T-cell (primary cell): ENCODE measurements at regions not wholly inside any gene's neighbourhood (a gene's known extent, or its start where the extent isn't known, plus 50 kb on each side); places are given as distances from the start of the nearest gene placed in this dataset.

Experiments
- ATAC-seq, 4 experiments: fragments of 200-7000 bp in 3 of 4; fragments of 150-1000 bp in 1 of 4; cut with Tn5 transposase; replicated peaks in 1 of 4; 1 replicate in 3 of 4; 2 replicates in 1 of 4; pipeline ENCODE4 v1.10.0; 2021; ENCODE audit warnings: moderate library complexity in 3 of 4, mild to moderate bottlenecking in 2 of 4, moderate number of reproducible peaks in 1 of 4
- CTCF ChIA-PET, 2 donors: fragments of 300-600 bp; sonication (Branson Sonifier 250); formaldehyde crosslinking; loops; one replicate each; lab custom pipeline; 2022; ENCODE audit warnings: antibody characterized with exemption in 2 of 2; lab: Charles Lee
- POLR2A ChIA-PET, 2 donors: fragments of 300-600 bp; sonication (Branson Sonifier 250); formaldehyde crosslinking; loops; one replicate each; lab custom pipeline; 2022; ENCODE audit warnings: antibody characterized with exemption in 2 of 2; lab: Charles Lee
- DNase-seq, 35 experiments: peaks; one replicate each; pipeline versions ENCODE4 v3.0.0 to v3.0.0-alpha.2; 2013 to 2023
- H3K27ac ChIP-seq: one replicate; pipeline ENCODE4 v1.5.1; 2013; ENCODE audit warnings: low read length
- H3K27me3 ChIP-seq, 2 experiments: replicated peaks in 1 of 2; 1 replicate in 1 of 2; 2 replicates in 1 of 2; pipeline versions ENCODE4 v1.6.1 to v1.7.0; 2013; ENCODE audit warnings: low read length in 1 of 2, mixed read lengths in 1 of 2; ENCODE audit not compliant: control insufficient read depth in 2 of 2, insufficient read depth in 2 of 2; ENCODE audit errors: extremely low read depth in 1 of 2
- H3K36me3 ChIP-seq, 2 donors: 1 replicate in 1 of 2; 2 replicates in 1 of 2; pipeline versions ENCODE4 v1.6.1 to v1.7.0; 2013; ENCODE audit warnings: low read length in 1 of 2; ENCODE audit not compliant: control insufficient read depth in 2 of 2, insufficient read depth in 1 of 2; ENCODE audit errors: extremely low read depth in 1 of 2
- H3K4me1 ChIP-seq, 2 experiments: 1 replicate in 1 of 2; 2 replicates in 1 of 2; pipeline versions ENCODE4 v1.6.1 to v1.7.0; 2013; ENCODE audit warnings: low read length in 2 of 2, mixed read lengths in 1 of 2; ENCODE audit not compliant: insufficient read depth in 2 of 2, control insufficient read depth in 1 of 2; ENCODE audit errors: extremely low read depth in 1 of 2
- H3K4me3 ChIP-seq, 2 donors: 1 replicate in 1 of 2; 2 replicates in 1 of 2; pipeline versions ENCODE4 v1.5.1 to v1.7.0; 2013; ENCODE audit warnings: mild to moderate bottlenecking in 2 of 2, low read length in 1 of 2, moderate library complexity in 1 of 2; ENCODE audit not compliant: control insufficient read depth in 1 of 2; ENCODE audit errors: extremely low read depth in 1 of 2
- H3K9me3 ChIP-seq: 2 replicates; pipeline ENCODE4 v1.7.0; 2013
- H3K27ac Mint-ChIP-seq, 2 donors: one replicate each; pipeline ENCODE4 v1.8.0; 2020 to 2021; ENCODE audit warnings: mild to moderate bottlenecking in 2 of 2, mixed read lengths in 2 of 2
- H3K27me3 Mint-ChIP-seq, 2 donors: one replicate each; pipeline ENCODE4 v1.8.0; 2021 to 2022; ENCODE audit warnings: mixed read lengths in 2 of 2
- H3K36me3 Mint-ChIP-seq: one replicate; pipeline ENCODE4 v1.8.0; 2021; ENCODE audit warnings: mixed read lengths
- H3K4me1 Mint-ChIP-seq, 3 donors: one replicate each; pipeline ENCODE4 v1.8.0; 2020 to 2022; ENCODE audit warnings: mixed read lengths in 3 of 3, mild to moderate bottlenecking in 1 of 3
- H3K4me3 Mint-ChIP-seq, 3 donors: one replicate each; pipeline ENCODE4 v1.8.0; 2020 to 2022; ENCODE audit warnings: mild to moderate bottlenecking in 3 of 3, mixed read lengths in 3 of 3, moderate library complexity in 3 of 3
- H3K9me3 Mint-ChIP-seq, 3 donors: one replicate each; pipeline ENCODE4 v1.8.0; 2020 to 2022; ENCODE audit warnings: mixed read lengths in 3 of 3
- whole genome bisulfite sequencing: methylation state at CpG from one replicate; pipeline ENCODE4 v1.1.5; 2013; ENCODE audit warnings: missing lambda C conversion rate; ENCODE audit not compliant: insufficient coverage; 5-methylcytosine and 5-hydroxymethylcytosine counted together

GRCh38 chr2:181319286-181319685 lies 137.9 kb upstream of the ITGA4 start:
- H3K36me3 Mint-ChIP-seq = peaks cover 16% of the 10 kb centered on the region
- ATAC-seq (no peak), DNase-seq (no peak)
- Histone ChIP-seq H3K9me3 (no peaks in the 10 kb centered on the region), H3K36me3 (no peaks in the 10 kb centered on the region), H3K27me3 (no peaks in the 10 kb centered on the region), H3K27ac (no peak overlapping the region), H3K4me3 (no peak overlapping the region), H3K4me1 (peaks cover 3 to 16% of the 10 kb centered on the region in 2 experiments)
- POLR2A ChIA-PET = interaction anchor here (0.6 kb wide), 3 partner anchors 24 to 220 kb away, joined by 3 to 4 read pairs (median 3); no protein-coding TSS in a partner anchor
- H3K27ac Mint-ChIP-seq = no peak overlapping the region
- no peaks in the 10 kb centered on the region for H3K27me3 Mint-ChIP-seq
- peaks cover 0 to 10% (median 6%) of the 10 kb centered on the region in 3 donors for H3K9me3 Mint-ChIP-seq
- CTCF ChIA-PET = interaction anchor here (0.5 to 1.3 kb wide), 6 partner anchors 10 to 309 kb away, joined by 3 to 6 read pairs (median 4); no protein-coding TSS in a partner anchor
- no peak overlapping the region for H3K4me3 Mint-ChIP-seq
- H3K4me1 Mint-ChIP-seq = peaks cover 24 to 27% (median 24%) of the 10 kb centered on the region in 3 donors

GRCh38 chr2:181320638-181321037 lies 136.5 kb upstream of the ITGA4 start:
- no peaks in the 10 kb centered on the region for H3K36me3 ChIP-seq
- WGBS = 100% methylated on average over 1 of the region's 2 CpGs
- ATAC-seq (peak in 1 of 4 experiments; percentile 29), DNase-seq (no peak)
- peaks cover 16% of the 10 kb centered on the region for H3K36me3 Mint-ChIP-seq
- peak overlapping the region in 1 of 2 donors; percentile 11 for H3K27ac Mint-ChIP-seq
- POLR2A ChIA-PET = interaction anchor here (0.5 to 0.6 kb wide), 2 partner anchors 74 to 168 kb away, joined by 3 read pairs; no protein-coding TSS in a partner anchor
- H3K4me3 Mint-ChIP-seq = no peak overlapping the region
- CTCF ChIA-PET = no interaction called here
- peaks cover 22 to 30% (median 22%) of the 10 kb centered on the region in 3 donors for H3K4me1 Mint-ChIP-seq
- peaks cover 0 to 10% (median 6%) of the 10 kb centered on the region in 3 donors for H3K9me3 Mint-ChIP-seq
- no peak overlapping the region for H3K4me3 ChIP-seq
- H3K27ac ChIP-seq = no peak overlapping the region
- no peaks in the 10 kb centered on the region for H3K27me3 Mint-ChIP-seq
- H3K4me1 ChIP-seq = peaks cover 0 to 9% of the 10 kb centered on the region in 2 experiments
- H3K9me3 ChIP-seq = no peaks in the 10 kb centered on the region
- H3K27me3 ChIP-seq = no peaks in the 10 kb centered on the region

- DNase-seq (no peak), ATAC-seq (no peak)
- no peaks in the 10 kb centered on the region for H3K27me3 Mint-ChIP-seq
- H3K27me3 ChIP-seq = no peaks in the 10 kb centered on the region
- H3K9me3 Mint-ChIP-seq = peaks cover 9 to 28% (median 12%) of the 10 kb centered on the region in 3 donors
- H3K36me3 ChIP-seq = no peaks in the 10 kb centered on the region
- no peak overlapping the region for H3K27ac Mint-ChIP-seq
- ChIA-PET CTCF (no interaction called here), POLR2A (interaction anchor here in 1 of 2 donors (0.6 kb wide), 1 partner anchor 9 kb away, joined by 3 read pairs; no protein-coding TSS in a partner anchor)
- no peak overlapping the region for H3K4me3 Mint-ChIP-seq
- no peak overlapping the region for H3K4me3 ChIP-seq
- H3K27ac ChIP-seq = no peak overlapping the region
- H3K4me1 Mint-ChIP-seq = peaks cover 18 to 36% (median 23%) of the 10 kb centered on the region in 3 donors
- no peaks in the 10 kb centered on the region for H3K9me3 ChIP-seq
- H3K36me3 Mint-ChIP-seq = peaks cover 37% of the 10 kb centered on the region
- peaks cover 0 to 6% of the 10 kb centered on the region in 2 experiments for H3K4me1 ChIP-seq
Observed at GRCh38 chr2:181324912-181325311, 132.3 kb upstream of the ITGA4 start.

GRCh38 chr2:181326661-181327060 lies 130.5 kb upstream of the ITGA4 start:
- CTCF ChIA-PET = interaction anchor here (0.5 to 2.9 kb wide), 3 partner anchors 50 to 222 kb away, joined by 3 to 12 read pairs (median 3); no protein-coding TSS in a partner anchor
- H3K36me3 Mint-ChIP-seq = peaks cover 34% of the 10 kb centered on the region

GRCh38 chr2:181330286-181330685 lies 126.9 kb upstream of the ITGA4 start:
- WGBS = 83% methylated on average over 1 of the region's 1 CpG
- peaks cover 3 to 22% (median 12%) of the 10 kb centered on the region in 3 donors for H3K9me3 Mint-ChIP-seq
- ChIA-PET CTCF (interaction anchor here in 1 of 2 donors (1.0 kb wide), 1 partner anchor 9 kb away, joined by 3 read pairs; no protein-coding TSS in a partner anchor), POLR2A (no interaction called here)
- Histone ChIP-seq H3K9me3 (no peaks in the 10 kb centered on the region), H3K36me3 (no peaks in the 10 kb centered on the region), H3K27me3 (no peaks in the 10 kb centered on the region), H3K4me1 (peaks cover 0 to 4% of the 10 kb centered on the region in 2 experiments), H3K4me3 (no peak overlapping the region), H3K27ac (no peak overlapping the region)
- no peaks in the 10 kb centered on the region for H3K27me3 Mint-ChIP-seq
- peaks cover 20 to 27% (median 23%) of the 10 kb centered on the region in 3 donors for H3K4me1 Mint-ChIP-seq
- peaks cover 25% of the 10 kb centered on the region for H3K36me3 Mint-ChIP-seq
- H3K27ac Mint-ChIP-seq = peak overlapping the region in 1 of 2 donors; percentile 52
- no peak overlapping the region for H3K4me3 Mint-ChIP-seq
- DNase-seq (no peak), ATAC-seq (no peak)

More at GRCh38 chr2:181326661-181327060, 130.5 kb upstream of the ITGA4 start:
- POLR2A ChIA-PET = interaction anchor here in 1 of 2 donors (0.7 kb wide), 1 partner anchor 142 kb away, joined by 3 read pairs; no protein-coding TSS in a partner anchor
- no CpG with 5 or more reads among the region's 2 CpGs for WGBS
- Mint-ChIP-seq H3K4me3 (no peak overlapping the region), H3K4me1 (peaks cover 11 to 25% (median 15%) of the 10 kb centered on the region in 3 donors), H3K27ac (peak overlapping the region in 1 of 2 donors; percentile 64), H3K27me3 (no peaks in the 10 kb centered on the region), H3K9me3 (peaks cover 9 to 32% (median 12%) of the 10 kb centered on the region in 3 donors)
- Histone ChIP-seq H3K27me3 (no peaks in the 10 kb centered on the region), H3K27ac (no peak overlapping the region), H3K4me1 (peaks cover 0 to 4% of the 10 kb centered on the region in 2 experiments), H3K36me3 (no peaks in the 10 kb centered on the region), H3K4me3 (no peak overlapping the region), H3K9me3 (no peaks in the 10 kb centered on the region)
- ATAC-seq (peak in 1 of 4 experiments; percentile 43), DNase-seq (no peak)

GRCh38 chr2:181332044-181332605 lies 125.1 kb upstream of the ITGA4 start:
- H3K27ac Mint-ChIP-seq = no peak overlapping the region
- DNase-seq = no peak
- no CpG with 5 or more reads among the region's 3 CpGs for WGBS
- H3K4me1 Mint-ChIP-seq = peaks cover 4 to 16% (median 12%) of the 10 kb centered on the region in 3 donors
- no peak overlapping the region for H3K4me3 ChIP-seq
- H3K4me3 Mint-ChIP-seq = no peak overlapping the region
- POLR2A ChIA-PET = no interaction called here
- H3K27me3 ChIP-seq = no peaks in the 10 kb centered on the region
- CTCF ChIA-PET = no interaction called here
- no peaks in the 10 kb centered on the region for H3K9me3 ChIP-seq
- H3K36me3 Mint-ChIP-seq = peaks cover 25% of the 10 kb centered on the region
- no peaks in the 10 kb centered on the region for H3K36me3 ChIP-seq
- ATAC-seq = no peak
- H3K27ac ChIP-seq = no peak overlapping the region
- H3K27me3 Mint-ChIP-seq = no peaks in the 10 kb centered on the region
- H3K4me1 ChIP-seq = no peaks in the 10 kb centered on the region
- H3K9me3 Mint-ChIP-seq = peaks cover 3 to 22% (median 12%) of the 10 kb centered on the region in 3 donors
